NCI-H2081 treated with DMSO at 0.1 percent for 48 hours (cell line): ENCODE measurements at regions not wholly inside any gene's neighbourhood (a gene's known extent, or its start where the extent isn't known, plus 50 kb on each side); places are given as distances from the start of the nearest gene placed in this dataset.
A peak's percentile ranks its signal among the peaks of the same experiment; 100 is the strongest.

Experiments used
- DNase-seq: peaks from one replicate; lab custom pipeline; 2025; lab: John Stamatoyannopoulos, UW

GRCh38 chr9:18229992-18230676 is 243.8 kb upstream of the ADAMTSL1 start:
- no peak for DNase-seq

DNA sequence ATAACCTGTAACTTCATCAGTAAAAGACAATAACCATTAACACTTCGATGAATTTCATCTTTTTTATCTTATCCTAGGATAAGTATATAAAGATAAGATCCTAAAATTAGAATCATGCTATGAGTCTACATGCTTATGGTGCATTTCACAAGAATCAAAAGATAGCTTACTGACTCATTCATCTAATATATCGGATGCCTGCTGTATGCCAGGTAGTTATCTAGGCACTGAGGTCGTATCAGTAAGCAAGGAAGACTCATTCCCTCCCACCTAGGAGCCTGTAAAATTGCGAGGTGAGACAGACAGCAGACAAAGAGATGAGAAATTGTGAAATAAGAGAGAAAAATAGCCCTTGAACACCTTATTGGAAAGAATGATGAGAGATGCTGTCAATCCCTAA is 240.6 kb upstream of the ADAMTSL1 start:
- DNase-seq, result no peak

DNA sequence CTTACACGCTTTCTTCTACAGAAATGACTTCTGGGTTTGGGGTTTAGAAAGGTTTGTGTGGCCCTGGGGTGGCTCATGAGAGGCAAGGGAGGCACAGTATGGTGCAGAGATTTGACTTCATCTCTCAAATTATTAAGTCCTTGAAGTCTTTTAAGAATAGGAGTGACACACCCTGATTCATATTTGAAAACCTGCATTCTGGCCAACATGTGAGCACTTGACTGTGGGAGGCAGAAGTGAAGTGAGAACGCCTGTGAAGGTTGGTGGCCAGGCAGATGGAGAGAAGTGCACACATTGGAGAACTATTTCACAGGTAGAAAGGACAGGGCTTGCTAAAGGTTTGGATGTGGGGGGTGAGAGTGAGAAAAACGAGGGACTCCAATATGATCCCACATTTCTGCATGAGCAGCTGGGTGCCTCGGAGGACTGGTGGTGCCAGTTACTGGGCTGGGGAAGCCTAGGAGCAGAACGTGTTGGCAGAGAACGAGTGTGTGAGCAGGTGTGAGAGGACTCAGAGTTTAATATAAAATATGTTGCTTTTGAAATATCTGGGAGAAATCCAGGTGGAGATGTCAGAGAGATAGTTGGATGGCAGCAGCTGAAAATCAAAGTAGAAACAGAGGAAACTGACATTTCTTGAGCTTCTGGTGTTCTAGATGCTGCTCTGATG is 240.0 kb upstream of the ADAMTSL1 start:
- no peak for DNase-seq

GRCh38 chr9:18235181-18235908 is 238.6 kb upstream of the ADAMTSL1 start:
- DNase-seq, result no peak

- DNase-seq, result no peak
These were observed 237.6 kb upstream of the ADAMTSL1 start for GRCh38 chr9:18236336-18236735.

DNA sequence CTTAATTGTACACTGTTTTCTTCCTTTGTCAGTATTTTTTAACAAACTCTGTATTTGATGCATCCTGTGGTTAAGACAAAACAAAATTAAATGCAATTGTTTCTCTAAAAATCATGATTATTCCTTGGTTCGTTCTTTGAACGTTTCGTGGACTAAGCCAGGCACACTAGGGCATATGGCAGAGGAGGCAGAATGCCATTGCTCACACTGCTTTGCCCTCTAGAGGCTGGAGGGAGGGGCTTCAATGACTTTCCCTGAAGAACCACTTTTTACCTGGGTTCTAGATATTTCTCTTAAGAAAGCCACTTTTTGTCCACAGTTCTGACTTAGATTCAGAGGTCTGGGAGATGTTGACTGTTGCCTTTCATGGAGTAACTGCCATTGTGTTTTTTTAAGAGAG is 236.2 kb upstream of the ADAMTSL1 start:
- no peak for DNase-seq

- no peak for DNase-seq
These were observed 235.7 kb upstream of the ADAMTSL1 start for GRCh38 chr9:18238254-18238653.

GRCh38 chr9:18238752-18239447 is 235.1 kb upstream of the ADAMTSL1 start:
- no peak for DNase-seq

DNA sequence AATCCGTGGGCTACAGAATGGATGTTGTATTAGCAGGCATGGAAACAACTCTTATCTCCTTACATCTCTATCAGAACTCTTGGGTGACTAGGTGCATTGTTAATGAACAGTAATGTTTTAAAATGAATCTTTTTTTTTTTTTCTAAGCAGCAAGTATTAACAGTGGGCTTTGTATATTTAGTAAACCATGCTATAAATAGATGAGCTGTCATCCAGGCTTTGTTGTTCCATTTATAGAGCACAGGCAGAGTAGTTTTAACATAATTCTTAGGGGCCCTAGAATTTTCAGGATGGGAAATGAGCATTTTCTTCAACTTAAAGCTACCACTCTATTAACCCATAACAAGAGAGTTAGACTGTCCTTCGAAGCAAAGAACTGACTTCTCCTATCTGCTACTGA is 233.7 kb upstream of the ADAMTSL1 start:
- DNase-seq, result no peak

- no peak for DNase-seq
These were observed 228.0 kb upstream of the ADAMTSL1 start for GRCh38 chr9:18245911-18246310.

GRCh38 chr9:18250053-18250452 is 223.9 kb upstream of the ADAMTSL1 start:
- DNase-seq, result no peak

- DNase-seq, result no peak
These were observed 220.0 kb upstream of the ADAMTSL1 start for GRCh38 chr9:18253950-18254349.

DNA sequence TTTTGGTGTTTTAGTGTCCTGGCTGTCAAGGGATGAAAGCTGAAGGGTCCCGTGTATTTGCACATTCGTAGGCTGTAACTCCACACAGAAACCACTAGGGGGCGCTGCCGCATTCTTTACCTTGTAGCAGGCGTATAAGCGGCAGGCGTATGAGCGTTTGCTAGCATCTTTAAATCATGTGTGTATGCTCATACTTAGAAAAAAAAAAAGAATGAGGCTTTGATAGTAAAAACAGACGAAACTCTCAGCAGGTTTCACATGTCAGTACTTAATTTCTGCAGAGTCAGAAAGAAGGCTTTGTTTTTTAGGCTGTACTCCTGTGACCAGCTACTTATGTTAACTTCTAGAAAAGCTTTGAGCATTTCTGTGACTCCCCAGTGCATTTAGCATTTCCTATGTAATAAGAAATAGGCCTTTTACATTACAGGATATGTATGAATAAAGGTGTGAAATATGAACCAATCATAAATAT is 218.8 kb upstream of the ADAMTSL1 start:
- DNase-seq, result peak; percentile 50

DNA sequence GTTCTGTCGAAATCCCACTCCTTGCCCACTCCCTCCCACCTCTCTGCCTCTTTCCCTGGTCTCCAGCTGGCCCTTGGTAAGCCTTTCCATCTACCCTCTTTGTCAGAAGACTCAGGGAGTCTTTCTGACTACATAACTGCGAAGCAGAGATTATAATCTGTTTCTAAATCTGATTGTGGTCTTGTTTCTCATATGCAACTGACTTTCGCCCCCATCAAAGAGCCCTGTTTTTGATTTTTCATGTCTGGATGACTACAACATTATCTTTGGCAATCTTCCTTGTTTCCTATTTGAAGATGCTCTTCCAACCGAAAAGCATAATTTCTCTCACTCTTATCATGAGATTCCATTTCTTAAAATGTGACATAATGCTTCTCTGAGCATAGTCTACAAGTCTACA is 218.2 kb upstream of the ADAMTSL1 start:
- no peak for DNase-seq

DNA sequence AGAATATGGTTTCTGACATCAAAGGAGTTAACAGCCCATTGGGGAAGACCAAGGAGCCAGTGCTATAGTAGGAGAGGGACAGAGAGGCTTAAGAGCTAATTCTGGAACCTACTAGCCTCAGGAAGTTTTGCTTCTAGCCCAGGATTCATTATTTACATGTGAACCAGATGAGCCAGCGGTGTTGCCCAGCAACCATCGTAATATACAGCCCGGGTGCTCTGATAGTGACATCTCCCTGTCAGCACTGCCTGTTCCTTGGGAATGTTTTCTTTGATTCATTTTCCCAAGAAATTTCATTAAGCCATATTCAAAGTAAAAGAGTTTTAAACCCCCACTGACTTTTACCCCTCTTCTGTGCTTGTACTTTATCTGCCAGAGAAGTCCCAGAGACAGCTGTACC is 217.4 kb upstream of the ADAMTSL1 start:
- no peak for DNase-seq

DNA sequence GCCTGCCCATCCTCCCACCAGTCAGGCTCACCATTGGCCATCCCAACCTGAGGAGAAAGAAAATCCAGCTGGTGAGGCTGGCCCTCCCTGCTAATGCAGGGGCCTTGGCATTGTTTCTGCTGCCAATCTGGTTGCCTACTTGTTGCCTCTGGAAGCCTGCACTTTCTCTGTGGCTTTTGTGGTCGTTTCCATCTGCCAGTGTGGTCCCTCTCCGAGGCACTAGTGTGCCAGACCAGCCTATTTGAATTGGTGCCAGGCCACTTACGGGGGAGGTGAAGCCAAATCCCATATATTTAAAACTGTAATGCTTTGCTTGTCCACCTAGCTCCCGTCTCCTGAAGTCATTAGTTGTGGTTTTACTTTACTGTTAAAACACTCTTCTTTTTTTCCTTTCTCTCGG is 213.4 kb upstream of the ADAMTSL1 start:
- peak; percentile 51 for DNase-seq

GRCh38 chr9:18261181-18261580 is 212.8 kb upstream of the ADAMTSL1 start:
- no peak for DNase-seq

DNA sequence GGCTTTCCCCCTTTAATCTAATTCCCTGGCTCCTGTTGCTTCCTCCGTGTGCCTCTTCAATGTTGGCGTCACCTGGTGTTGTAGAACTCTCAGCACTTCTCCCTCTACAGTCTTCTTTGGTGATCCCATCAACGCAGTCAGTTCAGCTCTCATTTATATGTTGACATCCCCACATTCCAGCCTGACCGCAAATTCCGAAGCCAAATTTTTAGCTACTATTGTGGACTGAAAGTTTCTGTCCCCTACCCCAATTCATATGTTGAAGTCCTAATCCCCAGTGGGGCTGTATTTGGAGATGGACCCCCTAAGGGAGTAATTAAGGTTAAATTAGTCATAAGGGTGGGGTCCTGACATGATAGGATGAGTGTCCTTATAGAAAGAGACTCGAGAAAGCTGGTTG is 210.6 kb upstream of the ADAMTSL1 start:
- no peak for DNase-seq

GRCh38 chr9:18268381-18268780 is 205.6 kb upstream of the ADAMTSL1 start:
- no peak for DNase-seq

DNA sequence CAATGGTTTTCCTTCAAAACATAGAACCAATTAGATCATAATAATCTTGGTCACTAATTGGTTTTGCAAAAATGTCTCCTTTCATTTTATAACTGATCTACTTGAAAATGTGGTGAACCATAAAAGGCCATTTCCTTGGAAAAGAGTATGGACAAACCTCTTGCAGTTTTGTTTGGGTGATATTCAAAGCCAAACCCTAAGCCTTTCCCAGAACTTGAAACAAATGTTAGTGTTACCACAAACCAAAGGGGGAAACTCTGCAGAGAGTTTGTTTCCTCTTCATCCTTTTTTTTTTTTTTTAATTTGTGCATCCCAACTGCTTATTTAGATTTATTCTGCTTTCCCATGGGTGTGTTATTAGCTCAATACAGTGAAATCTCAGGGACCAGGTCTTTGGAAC is 204.4 kb upstream of the ADAMTSL1 start:
- DNase-seq, result no peak

DNA sequence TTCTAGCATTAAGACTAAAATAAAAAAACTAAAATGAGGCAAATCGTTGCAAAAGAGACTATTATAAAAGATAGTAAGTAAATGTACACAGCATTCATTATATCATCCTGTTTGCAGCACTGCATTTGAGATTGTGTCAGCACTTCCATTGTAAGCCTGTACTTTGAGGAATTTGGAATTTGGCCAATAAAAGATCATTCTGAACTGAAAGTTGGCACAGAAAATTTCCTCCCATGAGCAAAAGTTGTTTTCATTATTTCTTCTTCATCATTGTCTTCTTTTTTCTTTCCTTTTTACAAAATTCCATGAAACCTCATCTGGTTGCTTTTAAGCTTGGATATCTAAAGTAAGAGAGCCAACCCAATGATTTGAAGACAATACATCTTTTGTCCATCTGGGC is 199.3 kb upstream of the ADAMTSL1 start:
- DNase-seq, result no peak

DNA sequence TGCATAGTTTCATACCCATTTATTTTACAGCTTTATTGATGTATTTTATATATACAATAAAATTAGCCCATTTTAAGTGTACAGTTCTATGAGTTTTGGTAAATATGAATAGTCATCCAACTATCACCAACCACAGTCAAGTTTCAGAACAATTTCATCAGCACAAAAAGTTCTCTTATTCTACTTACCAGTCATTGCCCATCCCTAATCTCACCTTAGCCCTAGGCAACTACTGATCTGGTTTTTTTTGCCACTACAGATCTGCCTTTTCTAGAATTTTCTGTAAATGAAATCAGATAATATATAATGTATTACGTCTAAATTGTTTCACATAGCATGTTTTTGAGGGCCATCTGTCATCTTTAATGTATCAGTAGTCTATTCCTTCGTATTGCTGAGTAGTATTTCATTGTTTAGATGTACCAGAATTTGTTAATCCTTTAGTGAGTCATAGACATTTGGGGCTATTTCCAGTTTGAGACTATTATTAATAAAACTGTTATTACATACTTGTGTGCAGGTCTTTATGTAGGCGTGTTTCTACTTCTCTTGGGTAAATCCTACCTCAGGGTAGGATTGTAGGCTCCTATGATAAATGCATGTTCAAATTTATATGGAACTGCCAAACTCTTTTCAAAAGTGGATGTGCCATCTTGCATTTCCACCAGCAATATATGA is 198.5 kb upstream of the ADAMTSL1 start:
- no peak for DNase-seq
